ENCODE measurements at regions not wholly inside any gene's neighbourhood (a gene's known extent, or its start where the extent isn't known, plus 50 kb on each side); places are given as distances from the start of the nearest gene placed in this dataset.

DNA sequence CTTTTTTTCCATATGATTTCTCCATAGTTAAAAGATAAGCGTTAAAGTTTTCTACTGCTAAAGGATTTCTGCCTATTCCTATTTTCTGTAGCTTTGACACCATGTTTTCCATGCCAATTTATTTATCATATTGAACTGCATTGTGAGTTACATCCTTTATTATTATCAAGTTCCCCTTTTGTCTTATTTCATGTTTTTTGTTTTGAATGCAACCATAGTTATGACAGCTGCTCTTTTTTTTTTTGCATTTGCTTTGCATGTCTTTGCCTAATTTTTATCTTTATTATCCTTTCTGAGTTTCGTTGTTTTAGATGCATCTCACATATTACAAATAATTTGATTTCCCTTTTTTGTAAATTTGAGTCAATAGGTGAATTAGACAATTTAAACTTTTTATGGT is 161.5 kb downstream of the DEPDC1B start:
- Histone ChIP-seq H3K4me2 (ENCODE audit: low read depth, low read length) (no peak overlapping the region), H2AK9ac (replicated peaks; ENCODE audit: low read depth, low read length, poor library complexity) (no peak overlapping the region), H4K8ac (ENCODE audit: low read depth in 2 of 2, low read length in 2 of 2) (no peak overlapping the region), H2BK15ac (ENCODE audit: low read depth, low read length) (no peak overlapping the region), H4K20me1 (ENCODE audit: insufficient read depth, low read length) (no peaks in the 10 kb centered on the region), H3K27ac (ENCODE audit: insufficient read depth, low read length) (no peak overlapping the region), H2AK5ac (ENCODE audit: low read depth, low read length) (no peak overlapping the region), H3K36me3 (ENCODE audit: control insufficient read depth, insufficient read depth, low read length) (no peaks in the 10 kb centered on the region), H2AFZ (replicated peaks; ENCODE audit: low read length, poor library complexity) (no peak overlapping the region), H2BK120ac (ENCODE audit: low read depth, low read length) (no peak overlapping the region), H2BK5ac (ENCODE audit: low read depth, low read length, poor library complexity, severe bottlenecking) (no peak overlapping the region), H3K56ac (ENCODE audit: extremely low read depth, insufficient read depth, low read length) (no peak overlapping the region), H3K4me3 (ENCODE audit: insufficient read depth, low read depth, low read length) (no peak overlapping the region), H4K91ac (ENCODE audit: insufficient read depth, low read depth, low read length) (no peak overlapping the region), H3K79me1 (ENCODE audit: low read depth in 1 of 2, low read length in 2 of 2) (no peaks in the 10 kb centered on the region), H3K27me3 (ENCODE audit: control insufficient read depth, insufficient read depth, low read length) (no peaks in the 10 kb centered on the region; the same call in 1 of the 2 replicates), H3K9me1 (ENCODE audit: insufficient read depth, low read length) (no peaks in the 10 kb centered on the region; the same call in 1 of the 2 replicates), H3K9ac (ENCODE audit: low read depth, low read length) (no peak overlapping the region), H3K14ac (replicated peaks; ENCODE audit: low read depth, low read length) (no peak overlapping the region), H3K4me1 (ENCODE audit: control insufficient read depth, insufficient read depth, low read length) (peaks cover 2% of the 10 kb centered on the region; the same call in 1 of the 2 replicates), H3K9me3 (ENCODE audit: control insufficient read depth, insufficient read depth, low read length) (no peaks in the 10 kb centered on the region), H3K23ac (ENCODE audit: low read depth, low read length) (no peak overlapping the region), H3K4ac (ENCODE audit: low read depth, low read length) (no peak overlapping the region), H2BK20ac (ENCODE audit: low read depth, low read length) (no peak overlapping the region), H3K18ac (ENCODE audit: low read depth, low read length) (no peak overlapping the region), H4K5ac (ENCODE audit: low read depth, low read length) (no peak overlapping the region)
- ChIA-PET CTCF (interaction anchor here (0.6 kb wide), 1 partner anchor 28 kb away, joined by 3 read pairs; no protein-coding TSS in a partner anchor), POLR2A (ENCODE audit: unreplicated experiment) (no interaction called here)
- TF ChIP-seq NFE2L2 (IDR thresholded peaks at IDR 0.05; ENCODE audit: low read depth, low read length) (no peak), MAZ (IDR thresholded peaks at IDR 0.05; ENCODE audit: borderline replicate concordance, low read depth, low read length) (no peak), USF2 (IDR thresholded peaks at IDR 0.05; ENCODE audit: low read depth, low read length) (no peak), POLR2A (IDR thresholded peaks at IDR 0.05; ENCODE audit: low read depth, low read length) (no peak), SMC3 (IDR thresholded peaks at IDR 0.05; ENCODE audit: low read depth, low read length) (no peak), RCOR1 (IDR thresholded peaks at IDR 0.05; ENCODE audit: insufficient replicate concordance, low read length) (no peak), BHLHE40 (IDR thresholded peaks at IDR 0.05; ENCODE audit: low read depth, low read length) (no peak), CHD1 (IDR thresholded peaks at IDR 0.05; ENCODE audit: low read depth, low read length) (no peak), FOS (IDR thresholded peaks at IDR 0.05; ENCODE audit: low read depth, low read length) (no peak), MAFK (IDR thresholded peaks at IDR 0.05; ENCODE audit: low read depth, low read length) (no peak), RAD21 (IDR thresholded peaks at IDR 0.05; ENCODE audit: low read length) (no peak), RFX5 (IDR thresholded peaks at IDR 0.05; ENCODE audit: low read depth, low read length) (no peak), MXI1 (IDR thresholded peaks at IDR 0.05; ENCODE audit: borderline replicate concordance, low read depth, low read length) (no peak), CEBPB (IDR thresholded peaks at IDR 0.05; ENCODE audit: low read depth, low read length) (no peak)
- TF ChIP-seq, protein P1, sequence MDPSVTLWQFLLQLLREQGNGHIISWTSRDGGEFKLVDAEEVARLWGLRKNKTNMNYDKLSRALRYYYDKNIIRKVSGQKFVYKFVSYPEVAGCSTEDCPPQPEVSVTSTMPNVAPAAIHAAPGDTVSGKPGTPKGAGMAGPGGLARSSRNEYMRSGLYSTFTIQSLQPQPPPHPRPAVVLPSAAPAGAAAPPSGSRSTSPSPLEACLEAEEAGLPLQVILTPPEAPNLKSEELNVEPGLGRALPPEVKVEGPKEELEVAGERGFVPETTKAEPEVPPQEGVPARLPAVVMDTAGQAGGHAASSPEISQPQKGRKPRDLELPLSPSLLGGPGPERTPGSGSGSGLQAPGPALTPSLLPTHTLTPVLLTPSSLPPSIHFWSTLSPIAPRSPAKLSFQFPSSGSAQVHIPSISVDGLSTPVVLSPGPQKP (IDR thresholded peaks at IDR 0.05; ENCODE audit: borderline replicate concordance, low read depth, low read length), result no peak
- TF ChIP-seq, protein P2, sequence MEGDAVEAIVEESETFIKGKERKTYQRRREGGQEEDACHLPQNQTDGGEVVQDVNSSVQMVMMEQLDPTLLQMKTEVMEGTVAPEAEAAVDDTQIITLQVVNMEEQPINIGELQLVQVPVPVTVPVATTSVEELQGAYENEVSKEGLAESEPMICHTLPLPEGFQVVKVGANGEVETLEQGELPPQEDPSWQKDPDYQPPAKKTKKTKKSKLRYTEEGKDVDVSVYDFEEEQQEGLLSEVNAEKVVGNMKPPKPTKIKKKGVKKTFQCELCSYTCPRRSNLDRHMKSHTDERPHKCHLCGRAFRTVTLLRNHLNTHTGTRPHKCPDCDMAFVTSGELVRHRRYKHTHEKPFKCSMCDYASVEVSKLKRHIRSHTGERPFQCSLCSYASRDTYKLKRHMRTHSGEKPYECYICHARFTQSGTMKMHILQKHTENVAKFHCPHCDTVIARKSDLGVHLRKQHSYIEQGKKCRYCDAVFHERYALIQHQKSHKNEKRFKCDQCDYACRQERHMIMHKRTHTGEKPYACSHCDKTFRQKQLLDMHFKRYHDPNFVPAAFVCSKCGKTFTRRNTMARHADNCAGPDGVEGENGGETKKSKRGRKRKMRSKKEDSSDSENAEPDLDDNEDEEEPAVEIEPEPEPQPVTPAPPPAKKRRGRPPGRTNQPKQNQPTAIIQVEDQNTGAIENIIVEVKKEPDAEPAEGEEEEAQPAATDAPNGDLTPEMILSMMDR (conservative IDR thresholded peaks at IDR 0.05; ENCODE audit: low read depth, low read length), result no peak
- BruUV-seq (replicated peaks), result no TSS peak
- intact Hi-C loops (cut with micrococcal nuclease), result no loop called here
- dilution Hi-C loops (cut with HindIII; ENCODE audit: low sequenced_read_pairs, unreplicated experiment), result no loop called here
- no CpG with 5 or more reads among the region's 2 CpGs for WGBS, 2 experiments (ENCODE audit: extremely low coverage in 2 of 2, insufficient read length in 1 of 2)
- ATAC-seq (ENCODE audit: low read depth) (no peak), DNase-seq (no peak)
- in situ Hi-C loops (cut with MboI; ENCODE audit: low sequenced_read_pairs), result no loop called here
